OCI-LY7 (cell line): ENCODE measurements at regions not wholly inside any gene's neighbourhood (a gene's known extent, or its start where the extent isn't known, plus 50 kb on each side); places are given as distances from the start of the nearest gene placed in this dataset.

Source experiments
- EZH2phosphoT487 ChIP-seq: fragments of 200-600 bp; sonication (generic); IDR thresholded peaks from 2 replicates; pipeline ENCODE4 v1.6.1; 2018; ENCODE audit warnings: low read depth, borderline replicate concordance, mild to moderate bottlenecking, mixed run types, antibody characterized with exemption, low read length, moderate library complexity, mixed read lengths
- TF ChIP-seq, protein P1 (sequence below): fragments of 200-600 bp; sonication (generic); conservative IDR thresholded peaks from 2 replicates; pipeline ENCODE4 v1.5.1; 2014; ENCODE audit warnings: mild to moderate bottlenecking, antibody characterized with exemption, low read length, moderate library complexity, mixed read lengths

DNA sequence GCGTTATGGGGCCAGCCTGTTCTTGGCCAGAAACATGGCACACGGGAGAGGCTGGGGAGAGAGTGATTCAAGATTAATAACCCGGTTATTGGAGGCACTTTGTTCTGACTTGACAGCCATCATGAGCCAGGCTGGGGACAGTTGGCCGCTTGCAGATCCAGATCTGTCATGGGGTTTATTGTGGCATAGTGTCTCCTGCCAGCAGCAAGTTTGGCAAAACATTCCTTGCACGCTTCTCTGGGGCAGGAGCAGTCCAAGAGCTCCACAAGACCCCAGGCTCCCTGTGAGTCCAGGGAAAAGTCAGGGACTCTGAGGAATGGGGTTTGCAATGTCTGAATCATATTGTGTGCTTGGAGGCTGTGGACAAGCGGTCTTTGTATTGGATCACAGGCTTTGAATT is 270.4 kb downstream of the MIAT start:
- TF ChIP-seq, protein P1, sequence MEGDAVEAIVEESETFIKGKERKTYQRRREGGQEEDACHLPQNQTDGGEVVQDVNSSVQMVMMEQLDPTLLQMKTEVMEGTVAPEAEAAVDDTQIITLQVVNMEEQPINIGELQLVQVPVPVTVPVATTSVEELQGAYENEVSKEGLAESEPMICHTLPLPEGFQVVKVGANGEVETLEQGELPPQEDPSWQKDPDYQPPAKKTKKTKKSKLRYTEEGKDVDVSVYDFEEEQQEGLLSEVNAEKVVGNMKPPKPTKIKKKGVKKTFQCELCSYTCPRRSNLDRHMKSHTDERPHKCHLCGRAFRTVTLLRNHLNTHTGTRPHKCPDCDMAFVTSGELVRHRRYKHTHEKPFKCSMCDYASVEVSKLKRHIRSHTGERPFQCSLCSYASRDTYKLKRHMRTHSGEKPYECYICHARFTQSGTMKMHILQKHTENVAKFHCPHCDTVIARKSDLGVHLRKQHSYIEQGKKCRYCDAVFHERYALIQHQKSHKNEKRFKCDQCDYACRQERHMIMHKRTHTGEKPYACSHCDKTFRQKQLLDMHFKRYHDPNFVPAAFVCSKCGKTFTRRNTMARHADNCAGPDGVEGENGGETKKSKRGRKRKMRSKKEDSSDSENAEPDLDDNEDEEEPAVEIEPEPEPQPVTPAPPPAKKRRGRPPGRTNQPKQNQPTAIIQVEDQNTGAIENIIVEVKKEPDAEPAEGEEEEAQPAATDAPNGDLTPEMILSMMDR, result no peak
- no peak for TF ChIP-seq EZH2phosphoT487
